ENCODE measurements at regions not wholly inside any gene's neighbourhood (a gene's known extent, or its start where the extent isn't known, plus 50 kb on each side); places are given as distances from the start of the nearest gene placed in this dataset.

- TF ChIP-seq CTCF (IDR thresholded peaks at IDR 0.05) = no peak
- TF ChIP-seq POLR2A (IDR thresholded peaks at IDR 0.05) = no peak
Observed at GRCh38 chr1:163609858-163610257, 288.1 kb downstream of the NUF2 start.
